Retina (tissue), 1 donor: ENCODE measurements at regions not wholly inside any gene's neighbourhood (a gene's known extent, or its start where the extent isn't known, plus 50 kb on each side); places are given as distances from the start of the nearest gene placed in this dataset.

Source experiments
- DNase-seq: peaks from one replicate; pipeline ENCODE4 v3.0.0-alpha.2; 2016

- DNase-seq, result no peak
Measured at GRCh38 chr10:25114036-25114411, 60.8 kb upstream of the GPR158 start.

GRCh38 chr10:25117757-25118156 lies 57.0 kb upstream of the GPR158 start:
- DNase-seq, result no peak

GRCh38 chr10:25120188-25120587 lies 54.6 kb upstream of the GPR158 start:
- no peak for DNase-seq
